Fibroblast of skin of abdomen (primary cell): ENCODE measurements at regions not wholly inside any gene's neighbourhood (a gene's known extent, or its start where the extent isn't known, plus 50 kb on each side); places are given as distances from the start of the nearest gene placed in this dataset.
A peak's percentile ranks its signal among the peaks of the same experiment; 100 is the strongest.
"Not testable (repeated sequence)": the region's sequence is repeated elsewhere in the genome, so short reads cannot be mapped to it uniquely, and the experiment has no call there.

ENCODE experiments used
- DNase-seq: peaks from one replicate; pipeline ENCODE4 v3.0.0-alpha.2; 2013

- DNase-seq, result no peak
Observed at GRCh38 chr1:233477359-233477758, 136.5 kb upstream of the KCNK1 start.

GRCh38 chr1:233478611-233479010 is 135.3 kb upstream of the KCNK1 start:
- DNase-seq, result no peak

GRCh38 chr1:233479110-233479890 is 134.6 kb upstream of the KCNK1 start:
- no peak for DNase-seq

- DNase-seq, result no peak
Observed at GRCh38 chr1:233480198-233480597, 133.7 kb upstream of the KCNK1 start.

- DNase-seq, result no peak
Observed at GRCh38 chr1:233482388-233482787, 131.5 kb upstream of the KCNK1 start.

- no peak for DNase-seq
Observed at GRCh38 chr1:233485385-233485784, 128.5 kb upstream of the KCNK1 start.

GRCh38 chr1:233485809-233486398 is 128.0 kb upstream of the KCNK1 start:
- DNase-seq, result no peak

- DNase-seq, result no peak
Observed at GRCh38 chr1:233487408-233487807, 126.5 kb upstream of the KCNK1 start.

- DNase-seq, result no peak
Observed at GRCh38 chr1:233489411-233489810, 124.5 kb upstream of the KCNK1 start.

GRCh38 chr1:233490488-233490887 is 123.4 kb upstream of the KCNK1 start:
- no peak for DNase-seq

- no peak for DNase-seq
Observed at GRCh38 chr1:233491953-233492620, 121.8 kb upstream of the KCNK1 start.

- no peak for DNase-seq
Observed at GRCh38 chr1:233496993-233497392, 116.9 kb upstream of the KCNK1 start.

- no peak for DNase-seq
Observed at GRCh38 chr1:233497679-233498078, 116.2 kb upstream of the KCNK1 start.

GRCh38 chr1:233500106-233500505 is 113.8 kb upstream of the KCNK1 start:
- DNase-seq, result no peak

- no peak for DNase-seq
Observed at GRCh38 chr1:233503366-233503954, 110.4 kb upstream of the KCNK1 start.

- no peak for DNase-seq
Observed at GRCh38 chr1:233505130-233505529, 108.8 kb upstream of the KCNK1 start.

GRCh38 chr1:233505889-233506288 is 108.0 kb upstream of the KCNK1 start:
- DNase-seq, result not testable (repeated sequence)

GRCh38 chr1:233509526-233509925 is 104.4 kb upstream of the KCNK1 start:
- DNase-seq, result no peak

GRCh38 chr1:233512538-233512937 is 101.4 kb upstream of the KCNK1 start:
- DNase-seq, result no peak

GRCh38 chr1:233513431-233513830 is 100.5 kb upstream of the KCNK1 start:
- no peak for DNase-seq

GRCh38 chr1:233514946-233515391 is 98.9 kb upstream of the KCNK1 start:
- no peak for DNase-seq

GRCh38 chr1:233516732-233517131 is 97.2 kb upstream of the KCNK1 start:
- DNase-seq, result no peak

GRCh38 chr1:233518344-233518743 is 95.6 kb upstream of the KCNK1 start:
- peak; percentile 28 for DNase-seq
